Esophagus squamous epithelium (tissue), 4 donors: ENCODE measurements at regions not wholly inside any gene's neighbourhood (a gene's known extent, or its start where the extent isn't known, plus 50 kb on each side); places are given as distances from the start of the nearest gene placed in this dataset.

Source experiments
- CTCF ChIP-seq, 6 experiments: fragments of 450-650 bp in 4 of 6; fragments of 200-600 bp in 2 of 6; sonication (generic) in 2 of 6; IDR thresholded peaks; one replicate each; pipeline ENCODE4 v1.5.1; 2016 to 2019; ENCODE audit warnings: antibody characterized with exemption in 6 of 6, mild to moderate bottlenecking in 4 of 6, moderate library complexity in 4 of 6
- POLR2A ChIP-seq, 4 donors: fragments of 450-650 bp; IDR thresholded peaks; one replicate each; pipeline ENCODE4 v1.6.1; 2017; ENCODE audit warnings: antibody characterized with exemption in 4 of 4, mild to moderate bottlenecking in 4 of 4, moderate library complexity in 3 of 4

- TF ChIP-seq CTCF (IDR thresholded peaks at IDR 0.05) (no peak), POLR2A (IDR thresholded peaks at IDR 0.05) (no peak)
Observed at GRCh38 chr11:70892889-70893288, 359.5 kb downstream of the SHANK2 start.
